Sciatic nerve (tissue), 2 donors: ENCODE measurements at regions not wholly inside any gene's neighbourhood (a gene's known extent, or its start where the extent isn't known, plus 50 kb on each side); places are given as distances from the start of the nearest gene placed in this dataset.
A peak's percentile ranks its signal among the peaks of the same experiment; 100 is the strongest.

Experiments used
- ATAC-seq: fragments of 200-7000 bp; cut with Tn5 transposase; one replicate; pipeline ENCODE4 v1.9.1; 2020; ENCODE audit warnings: mild to moderate bottlenecking, moderate library complexity
- DNase-seq: peaks from one replicate; pipeline ENCODE4 v3.0.0-alpha.2; 2020; ENCODE audit warnings: low spot score
- intact Hi-C: fragments of 100-400 bp; cut with DNase I; formaldehyde crosslinking; loops from one replicate; pipeline ENCODE4 v1.14.2; 2022
- donor health status: DM: no; HTN: no; CAD: no.
- donor health status: DM: no; HTN: no; CAD: no.

GRCh38 chr2:19026261-19026660 lies 332.2 kb downstream of the OSR1 start:
- DNase-seq (no peak), ATAC-seq (no peak)
- intact Hi-C loops = no loop called here

DNA sequence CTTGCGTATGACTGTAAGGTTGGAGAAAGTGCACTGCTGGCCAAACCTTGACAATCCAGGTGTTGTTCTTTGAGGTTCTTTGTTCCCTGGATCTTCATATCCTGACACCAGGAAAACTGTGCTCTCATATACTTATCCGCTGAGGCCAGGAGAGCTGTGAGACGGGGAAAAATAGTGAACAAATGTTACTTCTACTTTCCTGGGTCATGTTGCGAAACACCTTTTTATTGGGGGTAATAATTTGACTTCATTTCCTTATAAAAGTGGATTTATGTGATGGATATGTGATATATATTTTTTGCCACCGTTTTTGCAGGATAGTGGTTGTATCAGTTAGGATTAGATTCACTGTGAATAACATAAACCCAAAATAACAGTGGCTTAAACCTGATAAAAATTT lies 336.1 kb downstream of the OSR1 start:
- intact Hi-C loops = no loop called here
- DNase-seq = no peak
- no peak for ATAC-seq

DNA sequence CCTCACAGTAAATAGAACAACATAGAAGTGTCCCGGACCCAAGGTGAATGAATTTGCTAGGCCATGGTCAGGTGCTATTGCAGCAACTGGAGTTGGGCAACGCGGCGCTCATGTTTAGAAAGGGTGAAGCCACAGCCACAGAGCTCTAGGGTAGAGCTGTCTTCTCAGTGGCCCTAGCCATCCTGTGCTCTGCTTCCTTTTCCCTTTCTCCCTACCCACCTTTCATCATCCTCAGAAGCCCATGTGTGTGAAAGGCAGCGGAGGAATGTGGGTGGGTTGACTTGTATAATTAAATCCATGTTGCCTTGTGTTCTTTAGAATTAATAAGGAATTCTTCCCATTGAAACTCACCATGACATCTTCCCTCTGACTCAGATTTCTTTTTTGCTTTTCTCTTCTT lies 336.7 kb downstream of the OSR1 start:
- DNase-seq = no peak
- ATAC-seq = no peak
- intact Hi-C loops = no loop called here

DNA sequence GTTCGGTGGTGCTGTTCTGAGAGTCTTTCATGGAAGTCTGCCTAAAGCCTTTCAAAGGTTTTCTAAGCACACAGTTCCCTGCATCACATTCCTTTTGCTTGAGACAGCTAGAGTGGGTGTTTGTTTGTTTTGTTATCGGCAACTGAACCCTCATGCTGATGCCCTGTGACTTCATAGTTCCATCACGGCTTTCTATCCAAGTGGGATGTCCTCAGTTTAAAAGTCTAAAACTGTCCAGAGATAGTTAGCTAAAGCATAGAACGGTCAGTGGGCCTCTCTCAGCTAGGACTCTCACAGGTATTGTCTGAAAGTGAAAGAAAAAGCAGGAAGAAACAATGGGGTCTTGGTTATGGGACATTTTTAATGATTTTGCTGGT lies 337.3 kb downstream of the OSR1 start:
- DNase-seq = no peak
- peak; percentile 71 for ATAC-seq
- intact Hi-C loops = no loop called here

DNA sequence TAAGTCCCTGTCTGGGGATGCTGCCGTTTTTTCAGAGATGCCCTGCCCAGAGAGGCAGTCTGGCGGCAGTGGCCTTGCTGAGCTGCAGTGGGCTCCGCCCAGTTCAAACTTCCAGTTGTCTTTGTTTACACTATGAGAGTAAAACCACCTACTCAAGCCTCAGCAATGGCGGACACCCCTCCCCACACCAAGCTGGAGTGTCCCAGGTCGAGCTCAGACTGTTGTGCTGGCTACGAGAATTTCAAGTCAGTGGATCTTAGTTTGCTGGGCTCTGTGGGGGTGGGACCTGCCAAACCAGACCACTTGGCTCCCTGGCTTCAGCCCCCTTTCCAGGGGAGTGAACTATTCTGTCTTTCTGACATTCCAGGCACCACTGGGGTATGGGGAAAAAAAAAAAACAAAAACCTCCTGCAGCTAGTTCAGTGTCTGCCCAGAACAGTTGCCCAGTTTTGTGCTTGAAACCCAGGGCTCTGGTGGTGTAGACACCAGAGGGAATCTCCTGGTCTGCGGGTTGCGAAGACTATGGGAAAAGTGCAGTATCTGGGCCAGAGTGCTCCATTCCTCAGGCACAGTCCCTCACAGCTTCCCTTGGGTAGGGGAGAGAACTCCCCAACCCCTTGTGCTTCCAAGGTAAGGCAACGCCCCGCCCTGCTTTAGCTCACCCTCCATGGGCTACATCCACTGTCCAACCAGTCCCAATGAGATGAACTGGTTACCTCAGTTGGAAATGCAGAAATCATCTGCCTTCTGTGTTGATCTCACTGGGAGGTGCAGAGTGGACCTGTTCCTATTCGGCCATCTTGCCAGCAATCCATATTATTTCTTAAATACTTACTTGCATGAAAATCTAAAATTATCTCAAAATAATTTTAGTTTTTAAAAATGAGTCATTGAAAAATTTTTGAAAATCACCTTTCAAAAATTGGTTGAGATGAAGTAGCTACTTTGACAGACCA lies 338.0 kb downstream of the OSR1 start:
- intact Hi-C loops = no loop called here
- ATAC-seq = no peak

GRCh38 chr2:19009510-19009909 lies 348.9 kb downstream of the OSR1 start:
- ATAC-seq (no peak), DNase-seq (no peak)
- intact Hi-C loops = no loop called here

More for the DNA sequence above, 338.0 kb downstream of the OSR1 start:
- DNase-seq = no peak

DNA sequence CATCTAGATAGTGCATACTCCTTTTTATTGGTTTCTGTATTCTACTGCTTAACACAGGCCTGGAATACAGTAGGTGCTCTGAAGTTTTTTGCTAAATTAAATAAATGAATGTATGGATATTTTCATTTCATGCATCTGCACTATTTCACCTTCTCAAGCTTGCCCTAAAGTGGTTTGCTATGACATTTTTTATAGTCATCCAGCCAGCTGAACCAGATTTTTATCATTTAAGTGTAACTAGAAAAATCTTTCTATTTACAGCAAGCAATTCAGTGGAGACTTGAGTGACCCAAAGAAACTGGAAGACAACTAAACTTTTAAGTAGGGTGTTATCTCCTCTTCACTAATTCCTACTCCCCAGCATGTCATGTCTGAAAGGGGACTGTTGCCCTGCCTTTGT lies 354.9 kb downstream of the OSR1 start:
- no peak for DNase-seq
- ATAC-seq = no peak
- intact Hi-C loops = no loop called here

GRCh38 chr2:19000776-19001175 lies 357.6 kb downstream of the OSR1 start:
- intact Hi-C loops = no loop called here
- DNase-seq = no peak
- no peak for ATAC-seq

DNA sequence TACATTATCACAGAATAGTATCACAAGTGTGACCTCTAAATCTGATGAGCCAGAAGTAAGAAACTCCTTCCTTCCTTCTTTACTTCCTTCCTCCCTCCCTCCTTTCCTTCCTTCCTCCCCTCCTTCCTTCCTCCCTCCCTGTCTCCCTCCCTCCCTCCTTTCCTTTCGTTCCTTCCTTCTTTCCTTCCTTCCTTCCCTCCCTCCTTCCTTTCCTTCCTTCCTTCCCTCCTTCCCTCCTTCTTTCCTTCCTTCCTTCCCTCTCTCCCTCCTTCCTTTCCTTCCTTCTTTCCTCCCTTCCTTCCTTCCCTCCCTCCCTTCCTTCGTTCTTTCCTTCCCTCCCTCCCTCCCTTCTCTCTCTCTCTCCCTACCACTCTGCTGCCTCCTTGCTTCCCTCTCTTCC lies 359.2 kb downstream of the OSR1 start:
- DNase-seq = no peak
- no peak for ATAC-seq
- intact Hi-C loops = loop anchor here (5.0 kb wide), 1 partner anchor 457 kb away; no protein-coding TSS in a partner anchor

DNA sequence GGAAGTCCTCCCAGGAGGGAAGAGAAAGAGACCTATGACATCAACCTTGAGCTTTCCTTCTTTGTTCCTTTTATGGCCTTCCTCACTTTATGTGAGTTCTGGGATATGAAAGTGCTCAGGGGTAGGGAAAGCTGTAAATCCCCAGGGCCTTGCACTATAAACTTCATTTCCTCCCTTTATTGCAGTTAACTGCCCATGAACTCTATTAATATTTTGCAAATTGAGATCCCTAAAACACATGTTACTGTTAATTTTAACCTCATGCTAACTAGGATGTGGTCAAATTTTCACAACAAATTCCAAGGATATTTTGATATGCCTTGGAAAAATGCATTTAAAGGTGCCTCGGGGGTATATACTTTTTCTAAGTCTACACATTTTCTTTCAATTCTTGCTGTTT lies 359.9 kb downstream of the OSR1 start:
- no peak for DNase-seq
- no peak for ATAC-seq
- intact Hi-C loops = loop anchor here (5.0 kb wide), 1 partner anchor 456 kb away; no protein-coding TSS in a partner anchor

- ATAC-seq (peak; percentile 47), DNase-seq (no peak)
- intact Hi-C loops = no loop called here
Observed at GRCh38 chr2:18993756-18994338, 364.6 kb downstream of the OSR1 start.

- ATAC-seq (peak; percentile 59), DNase-seq (peak; percentile 66)
- intact Hi-C loops = no loop called here
Observed at GRCh38 chr2:18991177-18992168, 366.9 kb downstream of the OSR1 start.

GRCh38 chr2:18988631-18989232 lies 369.7 kb downstream of the OSR1 start:
- ATAC-seq (no peak), DNase-seq (no peak)
- intact Hi-C loops = no loop called here

DNA sequence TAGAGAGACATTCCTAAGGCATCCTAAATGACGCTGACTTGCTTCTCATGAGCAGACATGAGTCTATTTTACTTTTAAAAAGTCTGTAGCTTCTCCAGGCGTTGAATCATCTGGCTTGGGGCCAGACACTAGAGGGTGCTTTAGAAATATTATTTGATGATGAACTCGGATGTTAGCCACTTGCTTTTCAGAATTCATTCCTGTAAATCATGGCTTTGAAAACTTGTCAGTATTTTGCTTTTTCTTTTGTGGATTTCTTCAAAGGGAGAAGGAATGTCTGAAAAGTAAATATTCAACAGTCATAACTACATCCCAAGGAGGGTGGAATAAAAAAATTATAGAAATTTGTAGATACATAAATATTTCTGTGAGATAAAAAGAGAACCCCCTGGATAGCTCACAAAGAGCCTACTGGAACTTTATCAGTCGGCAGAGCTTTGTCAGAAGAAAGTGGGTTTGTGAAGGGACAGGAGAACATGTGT lies 370.8 kb downstream of the OSR1 start:
- ATAC-seq = peak; percentile 75
- intact Hi-C loops = no loop called here
- DNase-seq = peak; percentile 89

GRCh38 chr2:18987016-18987415 lies 371.4 kb downstream of the OSR1 start:
- intact Hi-C loops = no loop called here
- DNase-seq (no peak), ATAC-seq (no peak)

- no peak for DNase-seq
- ATAC-seq = no peak
- intact Hi-C loops = no loop called here
Observed at GRCh38 chr2:18986046-18986445, 372.4 kb downstream of the OSR1 start.

DNA sequence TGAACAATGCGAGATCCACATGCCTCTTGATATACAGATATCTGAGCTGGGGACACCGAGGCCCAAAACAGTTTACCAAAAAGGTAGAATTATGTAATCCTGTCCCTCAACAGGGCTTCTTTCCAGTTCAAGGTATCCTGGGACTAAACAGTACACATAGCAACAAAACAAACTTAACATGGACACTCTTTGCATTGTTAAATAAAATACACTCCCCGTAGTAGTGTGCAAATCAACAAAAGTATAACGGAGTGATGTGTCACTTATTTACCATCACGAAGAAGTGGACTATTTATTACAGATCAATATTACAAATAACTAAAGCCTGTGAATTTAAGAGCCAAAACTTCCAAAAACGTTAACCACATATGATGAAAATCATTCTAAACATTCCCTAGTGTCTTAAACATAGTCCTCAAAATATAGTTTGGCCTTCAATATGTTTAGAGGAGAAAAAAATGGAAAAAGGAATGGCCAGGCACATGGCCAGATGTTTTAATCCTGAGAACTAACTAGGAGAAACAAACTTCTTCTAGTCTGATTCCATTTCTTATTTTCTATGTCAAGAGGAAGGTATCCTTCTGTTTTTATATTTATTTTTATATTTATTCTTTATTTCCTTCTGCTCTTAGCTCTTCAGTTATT lies 377.5 kb downstream of the OSR1 start:
- no peak for ATAC-seq
- intact Hi-C loops = no loop called here
- DNase-seq = no peak

GRCh38 chr2:18980104-18980785 lies 378.2 kb downstream of the OSR1 start:
- intact Hi-C loops = no loop called here
- DNase-seq = no peak
- ATAC-seq = no peak
